Activated effector memory CD4-positive, alpha-beta T cell treated with Interleukin-2 at 50 U/mL for 16 hours (primary cell): ENCODE measurements at regions not wholly inside any gene's neighbourhood (a gene's known extent, or its start where the extent isn't known, plus 50 kb on each side); places are given as distances from the start of the nearest gene placed in this dataset.
"Not testable (repeated sequence)": the region's sequence is repeated elsewhere in the genome, so short reads cannot be mapped to it uniquely, and the experiment has no call there.

Source experiments
- DNase-seq: peaks from one replicate; pipeline ENCODE4 v3.0.0-alpha.2; 2020

GRCh38 chr2:83860320-83860719, 598.8 kb downstream of the SUCLG1 start:
- DNase-seq = no peak

- no peak for DNase-seq
Observed at GRCh38 chr2:83859553-83859952, 599.5 kb downstream of the SUCLG1 start.

GRCh38 chr2:83851066-83851465, 608.0 kb downstream of the SUCLG1 start:
- no peak for DNase-seq

GRCh38 chr2:83850071-83850725, 608.9 kb downstream of the SUCLG1 start:
- DNase-seq = no peak

- DNase-seq = no peak
Observed at GRCh38 chr2:83844490-83844889, 614.6 kb downstream of the SUCLG1 start.

- no peak for DNase-seq
Observed at GRCh38 chr2:83842421-83842820, 616.7 kb downstream of the SUCLG1 start.

- DNase-seq = no peak
Observed at GRCh38 chr2:83837823-83838222, 621.3 kb downstream of the SUCLG1 start.

- DNase-seq = no peak
Observed at GRCh38 chr2:83827618-83828017, 631.5 kb downstream of the SUCLG1 start.

- no peak for DNase-seq
Observed at GRCh38 chr2:83826577-83826976, 632.5 kb downstream of the SUCLG1 start.

- DNase-seq = no peak
Observed at GRCh38 chr2:83823229-83823628, 635.9 kb downstream of the SUCLG1 start.

- DNase-seq = no peak
Observed at GRCh38 chr2:83817511-83817910, 641.6 kb downstream of the SUCLG1 start.

- DNase-seq = no peak
Observed at GRCh38 chr2:83808878-83809277, 650.2 kb downstream of the SUCLG1 start.

- DNase-seq = no peak
Observed at GRCh38 chr2:83802604-83803003, 656.5 kb downstream of the SUCLG1 start.

- no peak for DNase-seq
Observed at GRCh38 chr2:83795777-83796176, 663.3 kb downstream of the SUCLG1 start.

GRCh38 chr2:83790467-83790866, 668.6 kb downstream of the SUCLG1 start:
- not testable (repeated sequence) for DNase-seq

GRCh38 chr2:83789674-83790073, 669.4 kb downstream of the SUCLG1 start:
- not testable (repeated sequence) for DNase-seq

GRCh38 chr2:83788938-83789566, 670.0 kb downstream of the SUCLG1 start:
- not testable (repeated sequence) for DNase-seq

GRCh38 chr2:83787189-83787588, 671.9 kb downstream of the SUCLG1 start:
- no peak for DNase-seq

- DNase-seq = no peak
Observed at GRCh38 chr2:83786140-83786539, 672.9 kb downstream of the SUCLG1 start.

GRCh38 chr2:83784947-83785346, 674.1 kb downstream of the SUCLG1 start:
- DNase-seq = no peak

GRCh38 chr2:83784315-83784714, 674.8 kb downstream of the SUCLG1 start:
- no peak for DNase-seq

GRCh38 chr2:83782122-83782521, 677.0 kb downstream of the SUCLG1 start:
- DNase-seq = no peak

GRCh38 chr2:83764447-83765005, 694.6 kb downstream of the SUCLG1 start:
- DNase-seq = no peak

- DNase-seq = no peak
Observed at GRCh38 chr2:83757329-83757728, 701.8 kb downstream of the SUCLG1 start.

GRCh38 chr2:83756219-83756618, 702.9 kb downstream of the SUCLG1 start:
- DNase-seq = no peak
